ENCODE measurements at regions not wholly inside any gene's neighbourhood (a gene's known extent, or its start where the extent isn't known, plus 50 kb on each side); places are given as distances from the start of the nearest gene placed in this dataset.
"Not testable (repeated sequence)": the region's sequence is repeated elsewhere in the genome, so short reads cannot be mapped to it uniquely, and the experiment has no call there.

DNA sequence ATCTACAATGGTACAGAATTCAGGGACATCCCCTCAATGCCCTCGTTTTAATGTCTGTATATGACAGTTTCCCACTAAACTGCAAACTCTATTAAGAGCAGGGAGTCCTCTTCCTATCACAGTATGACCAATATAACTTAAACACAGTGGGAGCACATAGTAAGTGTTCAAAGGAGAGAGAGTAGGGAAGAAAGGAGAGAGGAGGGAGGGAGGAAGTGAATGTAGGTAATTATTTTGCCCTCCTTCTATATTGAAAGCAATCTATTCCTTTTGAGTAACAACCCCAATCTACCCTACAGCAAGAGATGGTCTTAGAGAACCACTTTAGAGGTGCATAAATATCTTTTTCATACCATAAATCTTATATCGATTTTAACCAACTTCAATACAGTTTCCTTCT lies 121.4 kb downstream of the MRPL39 start:
- DNase-seq = no peak

DNA sequence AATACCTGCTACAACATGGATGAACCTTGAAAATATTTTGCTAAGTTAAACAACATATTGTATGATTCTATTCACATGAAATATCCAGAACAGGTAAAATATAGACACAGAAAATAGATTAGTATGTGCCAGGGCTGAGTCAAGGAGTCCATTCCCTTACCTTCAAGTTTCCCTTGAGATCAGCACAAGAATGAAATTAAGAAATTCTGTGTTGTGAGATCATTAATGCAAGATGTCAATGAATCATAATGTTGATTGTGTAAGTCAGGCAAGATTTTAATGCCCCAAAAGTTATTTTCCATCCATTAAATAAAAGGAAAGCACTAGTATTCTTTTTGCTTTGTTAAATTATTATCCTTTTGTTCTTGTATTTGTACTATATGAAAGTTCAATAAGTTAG lies 139.4 kb downstream of the MRPL39 start:
- no peak for DNase-seq

DNA sequence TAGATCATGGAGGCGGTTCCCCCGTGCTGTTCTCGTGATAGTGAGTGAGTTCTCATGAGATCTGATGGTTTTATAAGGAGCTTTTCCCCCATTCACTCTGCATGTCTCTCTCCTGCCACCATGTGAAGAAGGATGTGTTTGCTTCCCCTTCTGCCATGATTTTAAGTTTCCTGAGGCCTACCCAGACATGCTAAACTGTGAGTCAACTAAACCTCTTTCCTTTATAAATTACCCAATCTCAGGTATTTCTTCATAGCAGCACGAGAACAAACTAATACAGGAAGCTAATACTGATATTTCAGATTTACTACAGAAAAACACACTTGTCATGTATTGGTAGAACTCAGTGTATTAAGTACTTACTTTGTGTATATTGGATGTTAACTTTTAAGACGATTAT lies 140.2 kb downstream of the MRPL39 start:
- not testable (repeated sequence) for DNase-seq

DNA sequence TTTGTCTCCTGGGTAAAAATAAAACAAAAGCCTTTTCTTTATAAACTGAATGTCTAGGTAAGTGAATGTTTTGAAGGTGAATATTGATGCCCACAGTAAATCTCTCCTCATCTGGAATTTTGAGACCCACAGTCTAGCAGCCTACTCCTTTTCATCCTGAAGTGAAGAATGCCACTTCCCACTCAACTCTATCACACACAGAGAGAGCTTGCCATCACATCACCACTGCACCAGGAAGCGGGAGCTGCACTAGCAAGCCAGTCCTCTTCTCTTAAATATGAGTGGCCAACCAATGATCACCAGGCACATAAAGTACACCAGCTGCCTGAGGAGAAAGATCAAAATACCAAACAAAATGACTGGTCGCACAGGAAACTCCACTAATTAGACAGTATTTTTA lies 140.8 kb downstream of the MRPL39 start:
- no peak for DNase-seq

DNA sequence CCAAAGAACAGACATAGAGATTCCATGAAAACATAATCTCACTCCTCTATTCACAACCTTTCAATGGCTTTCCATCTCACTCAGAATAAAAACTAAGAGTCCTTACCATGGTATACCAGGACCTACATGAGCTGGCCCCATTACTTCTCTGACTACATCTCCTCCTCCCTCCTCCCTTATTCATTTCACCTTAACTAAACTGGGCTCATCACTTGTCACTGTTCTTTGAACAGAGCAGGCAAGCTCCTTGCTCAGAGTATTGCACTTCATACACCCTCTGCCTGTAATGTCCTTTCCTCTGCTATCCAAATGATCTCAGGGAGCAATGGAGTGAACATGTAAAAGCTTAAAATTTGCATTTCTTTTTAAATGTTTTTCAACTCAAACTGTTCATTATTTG lies 142.0 kb downstream of the MRPL39 start:
- DNase-seq = no peak

DNA sequence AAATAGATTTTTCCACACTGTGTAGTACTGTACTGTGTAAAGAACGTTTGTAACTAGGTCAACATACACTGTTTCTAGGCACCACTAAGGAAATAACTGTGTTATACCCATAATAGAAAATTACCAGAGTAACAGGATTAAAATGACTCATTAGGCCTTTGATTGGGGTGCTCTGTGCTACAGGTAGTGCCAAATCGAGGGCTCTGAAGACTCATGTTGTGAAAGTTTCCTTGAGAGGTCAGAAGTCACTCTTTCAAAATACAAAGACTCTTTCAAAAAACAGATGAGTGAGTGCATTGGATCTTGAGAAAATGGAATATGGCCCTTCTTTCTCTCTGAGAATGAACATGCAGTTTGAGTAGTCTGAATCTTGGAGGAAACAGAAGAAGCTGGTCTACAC lies 143.0 kb downstream of the MRPL39 start:
- no peak for DNase-seq

DNA sequence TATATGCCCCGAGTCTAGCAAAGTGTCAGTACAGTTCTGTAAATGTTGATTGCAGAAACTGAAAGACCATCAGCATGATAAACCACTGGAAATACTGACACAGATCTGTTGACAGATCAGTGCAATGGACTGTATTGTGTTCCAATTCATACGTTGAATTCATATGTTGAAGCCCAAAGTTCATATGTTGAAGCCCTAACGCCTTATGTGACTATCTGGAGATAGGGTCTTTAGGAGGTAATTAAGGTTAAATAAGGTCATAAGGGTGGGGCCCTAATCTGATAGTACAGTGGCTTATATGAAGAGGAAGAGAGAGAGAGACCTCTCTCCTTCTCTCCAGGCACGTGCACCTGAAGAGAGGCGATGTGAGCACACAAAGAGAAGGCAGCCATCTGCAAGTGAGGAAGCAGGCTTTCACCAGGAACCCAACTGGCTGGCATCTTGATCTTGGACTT lies 144.7 kb downstream of the MRPL39 start:
- DNase-seq = no peak

DNA sequence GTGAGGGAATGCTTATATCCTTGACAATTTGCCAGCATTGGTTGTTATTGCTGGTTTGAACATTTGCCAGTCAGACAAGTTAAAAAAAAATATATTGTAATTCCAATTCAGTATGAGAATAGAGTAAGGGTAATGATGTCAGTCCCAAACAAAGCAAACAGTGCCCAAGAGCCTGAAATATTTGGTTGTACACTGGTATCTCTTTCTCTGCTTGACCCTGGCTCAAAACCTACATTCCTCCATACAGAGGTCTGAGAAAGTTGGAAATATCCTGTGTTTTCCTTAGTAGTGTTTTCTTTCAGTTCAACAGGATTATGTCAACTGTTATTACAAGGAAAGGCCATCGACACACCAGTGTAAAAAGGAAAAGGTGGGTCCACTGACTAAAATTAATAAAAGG lies 145.6 kb downstream of the MRPL39 start:
- DNase-seq = no peak

DNA sequence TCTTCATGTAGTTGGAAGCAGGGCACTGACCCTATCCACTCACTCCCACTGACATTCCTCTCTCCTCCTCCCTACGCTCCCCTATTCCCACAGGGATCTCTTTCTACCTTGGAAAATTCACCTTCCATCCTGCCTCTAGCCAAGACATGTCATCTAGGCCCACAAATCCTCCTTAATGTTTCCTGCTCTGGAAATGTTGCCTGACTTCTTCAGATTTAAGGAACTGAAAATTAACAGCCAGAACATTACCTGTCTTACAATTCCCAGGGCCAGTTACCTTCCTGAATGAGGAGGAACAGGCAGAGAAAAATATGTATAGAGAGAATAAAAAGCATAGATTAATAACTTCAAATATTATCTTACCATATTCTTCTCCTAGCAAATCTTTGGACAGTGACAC lies 147.3 kb downstream of the MRPL39 start:
- no peak for DNase-seq

DNA sequence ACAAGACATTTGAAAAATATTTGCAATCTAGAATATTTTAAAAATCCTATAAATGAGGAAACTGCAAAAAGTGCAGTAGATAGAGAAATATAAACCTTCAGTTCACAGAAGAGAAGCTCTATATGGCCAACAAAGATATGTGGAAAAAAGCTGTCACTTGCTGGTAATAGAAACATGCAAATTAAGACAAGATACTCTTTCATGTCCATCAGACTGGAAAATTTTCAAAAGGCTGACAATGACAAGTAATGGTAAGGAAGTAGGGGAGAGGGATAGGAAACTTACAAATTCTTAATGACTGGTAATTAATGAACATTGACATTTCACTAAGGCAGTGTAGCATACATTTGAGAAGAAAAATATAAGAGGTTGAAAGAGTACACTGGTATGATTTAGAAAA lies 147.9 kb downstream of the MRPL39 start:
- DNase-seq = no peak

DNA sequence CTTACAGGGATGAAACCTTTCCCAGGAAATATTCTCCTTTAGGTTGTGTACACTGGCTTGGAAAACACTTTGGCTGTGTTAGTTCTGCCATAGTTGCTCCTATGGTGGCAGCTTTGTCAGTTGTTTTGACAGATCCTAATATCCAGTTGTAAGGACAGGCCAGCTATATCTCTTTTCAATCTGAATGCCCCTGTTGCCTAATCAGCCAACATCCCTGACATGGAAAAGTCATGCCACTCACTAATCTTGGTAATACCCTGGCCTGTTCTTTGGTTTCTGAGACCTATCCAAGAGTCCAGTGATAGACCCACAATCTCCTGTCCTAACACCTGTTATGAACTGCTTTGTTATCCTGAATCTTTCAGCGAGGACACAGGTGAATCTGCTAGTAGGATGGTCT lies 148.8 kb downstream of the MRPL39 start:
- no peak for DNase-seq

DNA sequence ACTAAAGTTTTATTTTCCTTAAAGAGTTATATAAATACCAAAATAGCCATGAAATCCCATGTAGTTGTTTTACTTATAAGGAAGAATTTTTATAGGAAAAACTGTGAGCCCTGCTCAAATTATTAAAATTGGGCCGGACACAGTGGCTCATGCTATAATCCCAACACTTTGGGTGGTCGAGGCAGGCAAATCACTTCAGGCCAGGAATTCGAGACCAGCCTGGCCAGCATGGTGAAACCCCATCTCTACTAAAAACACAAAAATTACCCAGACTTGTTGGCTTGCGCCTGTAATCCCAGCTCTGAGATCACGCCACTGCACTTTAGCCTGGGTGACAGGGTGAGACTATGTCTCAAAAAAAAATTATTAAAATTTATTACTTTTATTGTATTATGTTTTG lies 149.3 kb downstream of the MRPL39 start:
- DNase-seq = no peak

DNA sequence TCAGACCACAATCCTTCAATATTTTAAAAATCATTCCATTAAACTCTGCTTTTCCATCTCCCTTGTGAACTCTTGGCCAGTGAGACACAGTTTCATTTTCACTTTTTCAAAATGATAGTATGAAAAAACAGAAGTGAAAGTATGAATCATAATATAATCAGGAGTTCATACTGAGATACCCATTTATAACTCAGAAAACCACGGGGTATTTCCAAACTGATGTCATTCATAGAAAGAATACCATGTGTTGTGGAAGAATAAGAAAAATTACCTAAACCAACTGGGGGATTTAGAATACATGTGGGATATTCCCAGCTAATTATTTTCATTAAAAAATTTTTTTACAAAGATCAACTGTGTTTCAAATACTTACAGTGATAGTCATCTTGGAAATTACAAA lies 149.9 kb downstream of the MRPL39 start:
- DNase-seq = no peak

DNA sequence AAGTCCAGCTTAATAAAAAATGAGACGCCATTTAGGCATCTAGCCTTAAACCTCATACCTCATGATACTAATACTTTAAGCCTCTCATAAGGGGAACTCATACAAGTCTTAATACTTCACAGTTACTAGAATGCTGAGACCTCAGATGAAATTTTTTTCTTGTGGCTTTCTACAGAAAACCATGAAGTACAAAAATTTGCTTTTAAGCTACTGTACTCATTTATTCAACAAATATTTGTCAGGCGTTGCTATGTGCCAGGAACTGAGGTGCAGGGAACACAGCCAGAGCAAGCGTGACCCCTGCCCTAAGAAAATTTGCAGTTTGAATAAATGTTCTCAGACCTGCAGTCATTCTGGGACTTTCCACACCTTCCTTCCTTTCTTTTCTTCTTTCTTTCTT lies 150.6 kb downstream of the MRPL39 start:
- no peak for DNase-seq

DNA sequence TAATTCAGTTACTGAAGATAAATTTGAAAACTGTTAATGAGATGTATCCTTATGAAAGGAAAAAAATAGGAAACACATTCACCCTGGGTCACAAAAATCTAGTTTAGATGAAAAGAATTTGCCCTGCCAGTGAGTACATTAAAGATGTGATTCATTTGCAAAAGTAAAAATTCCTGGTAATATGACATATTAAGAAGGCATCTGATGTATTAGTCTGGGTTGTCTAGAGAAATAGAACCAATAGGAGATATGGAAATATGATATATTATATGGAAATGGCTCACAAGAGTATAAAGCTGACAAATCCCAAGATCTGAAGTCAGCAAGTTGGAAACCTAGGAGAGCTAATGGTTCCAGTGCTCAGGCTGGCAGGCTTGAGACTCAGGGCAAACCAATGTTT lies 153.8 kb downstream of the MRPL39 start:
- no peak for DNase-seq

DNA sequence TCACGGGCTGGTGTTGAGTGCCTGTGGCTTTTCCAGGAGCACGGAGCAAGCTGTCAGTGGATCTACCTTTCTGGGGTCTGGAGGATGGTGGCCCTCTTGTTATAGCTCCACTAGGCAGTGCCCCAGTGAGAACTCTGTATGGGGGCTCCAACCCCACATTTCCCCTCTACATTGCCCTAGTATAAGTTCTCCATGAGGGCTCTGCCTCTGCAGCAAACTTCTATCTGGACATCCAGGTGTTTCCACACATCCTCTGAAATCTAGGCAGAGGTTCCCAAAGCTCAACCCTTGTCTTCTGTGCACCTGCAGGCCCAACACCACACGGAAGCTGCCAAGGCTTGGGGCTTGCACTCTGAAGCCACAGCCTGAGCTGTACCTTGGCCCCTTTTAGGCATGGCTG lies 157.3 kb downstream of the MRPL39 start:
- DNase-seq = no peak

DNA sequence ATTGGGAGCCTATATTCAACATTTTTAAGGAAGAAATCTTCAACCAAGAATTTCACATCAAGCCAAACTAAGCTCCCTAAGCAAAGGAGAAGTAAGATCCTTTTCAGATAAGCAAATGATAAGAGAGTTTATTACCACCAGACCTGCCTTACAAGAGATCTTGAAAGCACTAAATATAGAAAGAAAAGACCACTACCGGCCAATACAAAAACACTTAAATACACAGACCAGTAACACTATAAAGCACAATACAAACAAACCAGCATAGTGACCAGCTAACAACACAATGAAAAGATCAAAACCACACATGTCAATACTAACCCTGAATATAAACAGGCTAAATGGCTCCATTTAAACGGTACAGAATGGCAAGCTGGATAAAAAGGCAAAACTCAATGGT lies 165.4 kb downstream of the MRPL39 start:
- peak; percentile 32 for DNase-seq

DNA sequence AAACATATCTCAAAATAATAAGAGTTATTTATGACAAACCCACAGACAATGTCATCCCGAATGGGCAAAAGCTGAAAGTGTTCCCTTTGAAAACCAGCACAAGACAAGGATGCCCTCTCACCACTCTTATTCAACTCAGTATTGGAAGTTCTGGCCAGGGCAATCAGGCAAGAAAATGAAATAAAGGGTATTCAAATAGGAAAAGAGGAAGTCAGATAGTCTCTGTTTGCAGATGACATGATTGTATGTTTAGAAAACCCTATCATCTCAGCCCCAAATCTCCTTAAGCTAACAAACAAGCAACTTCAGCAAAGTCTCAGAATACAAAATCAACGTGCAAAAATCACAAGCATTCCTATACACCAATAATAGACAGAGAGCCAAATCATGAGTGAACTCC lies 169.8 kb downstream of the MRPL39 start:
- not testable (repeated sequence) for DNase-seq

DNA sequence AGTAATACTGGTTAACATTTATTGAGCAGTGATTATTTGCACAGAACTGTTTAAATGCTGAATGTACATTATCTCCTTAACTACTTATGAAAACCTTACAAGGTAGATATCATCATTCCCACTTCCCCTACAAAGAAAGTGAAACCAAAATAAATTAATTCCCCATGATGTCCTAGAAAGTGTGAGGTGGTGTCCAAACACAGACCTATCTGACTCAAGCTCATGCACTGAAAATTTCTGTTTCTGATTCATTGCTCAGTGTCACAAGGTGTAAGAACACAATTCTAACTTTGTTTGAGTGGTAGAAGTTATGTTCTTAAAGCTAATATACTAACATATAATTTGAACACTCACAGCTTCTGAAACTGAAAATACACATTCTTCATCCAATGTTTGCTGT lies 178.7 kb downstream of the MRPL39 start:
- DNase-seq = no peak

DNA sequence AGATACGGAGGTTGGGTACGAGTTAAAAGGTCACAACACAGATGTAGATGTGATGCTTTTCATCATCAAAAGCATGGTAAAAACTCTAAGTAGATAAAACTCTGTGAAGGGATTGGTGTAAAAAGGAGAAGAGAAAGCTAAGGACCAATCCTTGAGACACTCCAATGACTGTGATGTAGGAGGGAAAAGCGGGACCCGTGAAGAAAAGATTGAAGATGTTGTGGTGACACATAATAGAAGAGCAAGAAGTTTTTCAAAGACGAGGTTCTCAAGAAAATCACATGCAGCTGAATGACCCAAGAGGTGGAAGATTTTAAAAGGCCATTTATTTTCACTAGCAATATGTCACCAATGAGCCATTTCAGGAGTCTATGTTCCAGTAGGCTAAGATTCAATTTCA lies 179.5 kb downstream of the MRPL39 start:
- no peak for DNase-seq

DNA sequence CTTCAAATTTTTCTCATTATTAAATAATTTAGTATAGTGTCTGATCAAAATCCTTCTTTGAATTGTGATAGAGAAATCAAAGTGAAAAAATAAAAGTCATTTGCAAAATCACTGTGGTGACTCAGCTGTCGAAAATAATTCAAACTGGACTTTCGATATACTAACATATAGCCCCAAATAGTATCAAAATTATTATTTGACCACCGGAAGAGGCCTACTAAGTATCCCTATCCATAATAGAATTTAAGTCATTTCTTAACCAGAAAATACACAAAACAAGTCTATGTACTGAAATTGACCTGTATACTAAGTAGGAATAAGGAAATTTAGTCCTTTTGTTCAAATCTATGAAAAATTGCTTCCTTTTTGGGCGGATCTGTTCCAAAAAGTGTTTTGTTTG lies 180.7 kb downstream of the MRPL39 start:
- DNase-seq = no peak

DNA sequence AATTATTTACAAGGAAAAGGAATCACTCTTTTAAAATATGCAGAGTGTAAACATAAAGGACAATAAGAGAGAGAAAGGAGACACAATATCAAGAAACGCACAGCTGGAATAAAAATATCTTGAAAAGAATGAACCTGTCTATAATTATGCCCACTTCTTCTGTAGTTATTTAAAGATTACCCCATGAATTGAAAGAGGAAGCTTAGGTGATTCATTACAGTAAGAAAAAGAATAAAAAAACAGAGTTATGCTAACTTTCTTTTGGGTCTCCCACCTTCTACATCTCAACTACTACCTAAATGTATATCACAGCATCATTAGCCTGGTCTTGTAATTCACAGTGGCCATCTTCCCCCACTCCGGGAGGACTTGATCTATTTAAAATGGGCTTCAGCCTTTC lies 182.1 kb downstream of the MRPL39 start:
- DNase-seq = no peak

DNA sequence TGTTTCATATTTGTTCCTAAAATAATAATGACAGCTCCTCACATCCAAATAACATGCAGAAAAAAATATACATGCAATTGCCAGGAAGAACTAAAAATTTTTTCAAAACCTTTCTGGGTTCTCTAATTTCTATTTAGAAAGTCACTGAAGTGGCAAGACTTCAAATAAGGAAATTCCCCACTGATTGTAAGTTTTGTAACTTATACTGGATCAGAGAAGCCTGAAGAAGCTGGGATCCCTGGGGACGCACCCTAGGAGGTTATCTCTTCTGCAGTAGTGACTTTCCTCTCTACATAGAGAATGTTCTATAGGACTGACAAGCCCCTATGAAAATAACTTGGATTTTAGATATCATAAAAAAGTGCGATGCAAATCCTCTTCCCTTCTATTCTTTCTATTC lies 182.6 kb downstream of the MRPL39 start:
- DNase-seq = no peak

DNA sequence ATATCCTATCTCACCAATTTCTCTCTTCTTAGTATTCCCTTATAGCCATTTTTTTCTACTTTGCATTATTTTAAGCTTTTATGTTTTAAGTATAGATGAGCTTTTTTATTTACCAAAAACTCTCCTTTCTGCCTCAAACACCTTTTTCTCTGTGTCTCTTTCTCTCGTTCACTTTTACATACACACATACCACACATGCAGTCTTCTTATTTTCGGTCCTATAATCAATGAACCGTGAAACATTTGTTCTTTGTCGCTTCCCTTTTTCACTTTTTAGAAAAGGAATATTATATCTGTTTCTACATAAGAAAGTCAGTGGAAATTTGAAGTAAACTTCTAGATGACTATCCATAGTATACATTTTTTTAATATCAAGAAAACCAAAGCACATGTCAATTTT lies 183.2 kb downstream of the MRPL39 start:
- no peak for DNase-seq

DNA sequence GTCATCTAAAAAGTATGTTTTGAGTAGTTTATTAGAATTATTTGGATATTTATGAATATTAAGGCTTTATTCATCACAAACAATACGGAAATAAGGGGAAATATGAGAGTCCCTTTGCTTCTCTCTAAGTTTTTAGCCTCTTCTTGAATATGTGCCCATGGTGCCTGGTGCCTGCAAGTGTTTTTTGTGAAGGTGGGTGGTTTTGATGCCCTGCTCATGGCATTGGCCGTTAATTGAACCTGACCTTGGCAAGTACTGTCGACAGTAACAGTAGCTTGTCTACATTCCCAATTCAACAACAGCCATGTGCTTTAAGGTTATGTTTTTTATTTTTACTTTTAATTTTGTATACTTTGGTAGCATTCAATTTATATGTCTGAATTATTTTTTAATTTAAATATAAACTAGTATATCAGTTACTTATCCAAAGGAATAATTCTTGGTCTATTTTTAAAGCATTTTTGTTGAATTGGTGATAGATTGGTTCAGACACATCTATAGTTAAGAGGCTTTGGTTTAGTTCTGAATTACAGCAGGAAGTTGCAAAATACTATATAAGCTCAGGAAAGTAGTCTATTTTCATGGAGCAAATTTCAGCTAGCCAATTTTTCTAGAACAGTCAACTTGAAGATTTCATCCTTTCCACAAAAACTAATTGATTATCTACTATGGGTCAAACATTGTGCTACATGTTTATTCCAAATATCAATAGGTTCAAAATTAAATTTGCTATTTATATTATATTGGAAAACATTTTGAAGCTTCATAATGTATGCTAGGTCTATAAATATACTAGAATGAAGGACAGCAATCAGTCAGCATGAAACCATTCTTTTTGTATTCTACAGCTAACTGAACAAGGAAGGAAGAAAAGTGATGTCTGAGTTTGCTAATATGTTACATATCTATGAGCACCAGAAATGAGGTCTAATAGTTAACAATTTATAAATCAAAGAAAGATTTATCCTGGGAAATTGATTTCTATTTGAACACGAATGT lies 184.4 kb downstream of the MRPL39 start:
- DNase-seq = no peak

All from NCI-H748 treated with DMSO at 0.1 percent for 48 hours (cell line).